NCI-H2196 treated with DMSO at 0.1 percent for 48 hours (cell line): ENCODE measurements at regions not wholly inside any gene's neighbourhood (a gene's known extent, or its start where the extent isn't known, plus 50 kb on each side); places are given as distances from the start of the nearest gene placed in this dataset.

ENCODE experiments used
- DNase-seq: peaks from one replicate; lab custom pipeline; 2025; ENCODE audit not compliant: unreplicated experiment; lab: John Stamatoyannopoulos, UW

- no peak for DNase-seq
These were observed 115.4 kb downstream of the AXIN2 start for GRCh38 chr17:65446043-65446442.

DNA sequence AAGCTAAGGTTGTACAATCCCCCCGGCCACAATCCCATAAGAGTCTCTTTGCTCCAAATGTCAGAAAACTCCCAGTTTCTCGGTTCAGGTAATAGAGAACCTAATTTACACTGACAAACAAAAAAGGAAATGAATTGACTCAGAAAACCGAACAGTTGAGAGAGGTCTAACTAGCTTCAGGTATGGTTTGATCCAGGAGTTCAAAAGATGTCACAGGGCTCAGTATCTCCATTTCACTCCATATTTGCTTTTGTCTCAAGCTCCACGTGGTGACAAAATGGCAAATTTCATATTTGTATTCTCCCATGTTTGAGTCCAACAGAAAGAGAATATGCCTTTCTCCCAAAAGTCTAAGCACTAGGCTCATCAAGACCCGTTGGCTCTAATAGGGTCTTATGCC lies 117.4 kb downstream of the AXIN2 start:
- no peak for DNase-seq

- no peak for DNase-seq
These were observed 118.8 kb downstream of the AXIN2 start for GRCh38 chr17:65442691-65443090.

- DNase-seq = no peak
These were observed 119.2 kb downstream of the AXIN2 start for GRCh38 chr17:65442250-65442649.

GRCh38 chr17:65441053-65441605 lies 120.3 kb downstream of the AXIN2 start:
- no peak for DNase-seq

- DNase-seq = no peak
These were observed 122.6 kb downstream of the AXIN2 start for GRCh38 chr17:65438708-65439294.

DNA sequence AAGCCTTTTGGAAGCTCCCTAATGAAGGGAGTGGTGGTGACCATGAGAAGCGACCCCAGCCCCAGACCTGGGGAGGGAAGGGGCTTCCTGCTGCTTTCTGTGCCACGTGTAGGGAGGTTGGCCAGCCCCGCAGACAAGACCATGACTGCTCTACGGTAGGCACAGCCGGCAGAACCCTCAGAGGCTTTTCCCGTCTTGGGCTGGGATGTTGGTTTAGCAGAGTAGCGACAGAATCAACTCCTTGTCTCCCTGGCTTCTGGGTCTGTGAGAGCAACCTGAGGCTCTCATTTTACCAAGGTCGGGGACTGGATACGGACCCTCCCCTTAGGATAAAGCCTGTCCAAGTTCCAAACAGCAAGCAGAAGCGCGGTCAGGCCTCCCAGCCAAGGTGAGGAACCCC lies 123.3 kb downstream of the AXIN2 start:
- no peak for DNase-seq

DNA sequence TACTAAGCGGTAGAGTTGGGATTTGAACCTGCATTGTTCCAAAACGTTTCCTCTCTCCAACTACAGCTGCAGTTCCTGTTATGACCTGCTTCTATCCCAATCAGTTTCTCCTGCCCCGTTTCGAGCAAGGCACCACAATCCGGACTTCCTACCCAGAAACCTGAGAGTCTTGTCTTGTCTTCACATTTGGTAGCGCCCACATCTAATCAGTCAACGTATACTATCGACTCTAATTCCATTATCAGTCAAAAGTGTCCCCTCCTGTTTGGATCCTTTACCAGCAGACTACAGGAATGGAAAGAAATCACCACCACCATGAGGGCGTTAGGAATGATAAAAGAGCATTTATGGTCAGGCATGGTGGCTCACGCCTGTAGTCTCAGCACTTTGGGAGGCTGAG lies 124.6 kb downstream of the AXIN2 start:
- DNase-seq = no peak

DNA sequence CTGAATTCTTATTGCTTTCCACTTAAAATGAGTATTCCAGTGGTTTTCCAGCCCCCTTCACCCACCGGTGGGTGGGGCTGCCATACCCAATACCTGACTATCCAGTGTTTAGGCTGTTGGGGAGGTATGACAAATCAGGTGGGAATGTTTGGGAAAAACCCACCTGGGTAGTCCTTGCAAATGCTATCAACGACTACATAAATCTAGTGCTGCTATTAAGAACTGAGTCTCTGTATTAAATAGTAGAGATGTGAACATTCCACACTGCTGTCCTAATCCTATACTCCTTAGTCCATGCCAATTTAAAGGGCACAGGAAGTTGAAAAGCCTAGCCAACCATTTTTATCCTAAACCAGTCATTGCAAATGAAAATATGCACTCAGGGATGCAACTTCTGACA lies 126.6 kb downstream of the AXIN2 start:
- no peak for DNase-seq

- DNase-seq = no peak
These were observed 127.2 kb downstream of the AXIN2 start for GRCh38 chr17:65434251-65434650.

DNA sequence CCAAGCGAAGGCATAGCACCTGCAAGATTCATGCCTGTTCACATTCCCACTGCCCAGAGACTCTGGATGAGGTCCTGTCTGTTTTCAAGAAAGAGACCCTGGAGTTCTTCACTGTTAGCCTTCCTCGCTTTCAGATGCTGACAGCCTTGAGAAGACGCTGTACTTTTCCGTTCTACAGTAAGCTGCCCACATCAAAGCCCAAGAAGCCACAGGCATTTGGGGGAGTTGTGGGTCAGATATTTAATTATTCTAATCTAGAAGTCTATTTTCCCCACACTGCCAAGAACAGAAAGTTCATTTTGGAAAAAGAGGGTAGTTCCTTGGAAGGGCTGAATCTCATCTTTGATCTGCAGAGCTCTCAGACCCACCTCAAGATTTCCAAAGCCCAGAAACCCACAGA lies 127.9 kb downstream of the AXIN2 start:
- DNase-seq = no peak

- DNase-seq = no peak
These were observed 128.3 kb downstream of the AXIN2 start for GRCh38 chr17:65433157-65433556.

DNA sequence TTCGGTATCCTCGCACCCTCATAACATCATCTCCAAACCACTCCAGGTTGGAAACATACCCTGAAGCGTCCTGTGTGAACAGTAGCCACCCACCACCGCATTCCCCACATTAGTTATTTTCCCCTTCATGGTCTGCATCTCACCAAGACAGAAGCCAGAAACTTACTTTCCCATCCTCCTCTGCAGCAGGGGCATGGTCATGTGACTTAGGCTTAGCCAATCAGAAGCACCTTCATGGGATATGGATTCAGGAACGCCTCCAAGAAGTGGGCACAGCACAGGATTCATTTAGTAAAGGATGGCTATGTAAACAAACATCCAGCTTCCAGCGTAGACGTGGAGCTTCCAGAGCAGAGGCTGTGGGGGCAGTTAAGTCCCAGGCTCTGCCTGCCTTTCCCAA lies 130.3 kb downstream of the AXIN2 start:
- DNase-seq = no peak

DNA sequence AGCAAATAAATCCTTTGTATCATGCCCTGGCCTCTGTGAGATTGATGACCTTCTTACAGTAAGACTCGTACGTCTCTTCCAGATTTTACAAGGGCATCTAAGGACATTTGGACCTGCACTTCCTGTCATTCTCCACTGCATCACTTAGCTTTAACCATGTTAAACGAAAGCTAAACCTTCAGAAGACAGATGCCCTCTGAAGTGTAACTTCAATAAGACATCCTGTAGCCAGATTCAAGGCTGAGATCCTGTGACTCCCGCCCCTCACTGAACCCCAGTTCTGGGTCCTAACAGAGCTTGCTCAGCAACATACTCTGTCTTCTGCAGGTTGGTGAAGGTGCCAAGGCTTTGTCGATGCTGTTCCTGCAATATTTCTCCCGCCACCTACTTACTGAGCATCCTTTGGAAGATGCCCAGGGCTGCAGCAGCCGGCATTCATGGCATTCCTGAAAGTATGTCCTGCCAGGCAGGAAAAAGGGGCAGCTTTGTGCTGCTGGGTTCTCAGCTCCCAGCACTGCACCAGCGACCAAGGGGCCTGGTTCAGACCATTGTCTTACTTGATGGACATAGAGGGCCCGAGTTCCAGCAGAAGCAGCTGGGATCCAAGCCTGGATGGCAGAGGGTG lies 131.1 kb downstream of the AXIN2 start:
- DNase-seq = no peak

- no peak for DNase-seq
These were observed 137.9 kb downstream of the AXIN2 start for GRCh38 chr17:65423346-65424140.

DNA sequence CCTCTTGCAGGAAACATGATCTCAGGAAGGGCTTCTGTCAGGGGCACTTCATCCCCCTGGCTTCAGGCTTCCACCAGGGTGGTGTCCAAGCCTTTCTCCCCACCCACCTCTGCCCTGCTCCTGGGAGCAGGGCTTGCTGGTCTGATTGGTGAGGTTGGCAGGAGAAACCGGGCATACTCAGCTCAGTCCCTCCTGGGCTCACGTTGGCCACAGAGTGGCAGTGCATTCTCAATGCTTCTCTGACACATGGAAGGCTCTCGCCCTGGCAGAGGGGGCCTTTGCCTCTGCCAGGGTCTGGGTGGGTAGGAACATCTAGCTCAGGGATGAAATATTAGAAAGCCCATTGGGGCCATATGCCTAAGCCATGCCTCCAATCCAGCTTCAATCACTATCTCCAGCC lies 142.8 kb downstream of the AXIN2 start:
- DNase-seq = no peak

DNA sequence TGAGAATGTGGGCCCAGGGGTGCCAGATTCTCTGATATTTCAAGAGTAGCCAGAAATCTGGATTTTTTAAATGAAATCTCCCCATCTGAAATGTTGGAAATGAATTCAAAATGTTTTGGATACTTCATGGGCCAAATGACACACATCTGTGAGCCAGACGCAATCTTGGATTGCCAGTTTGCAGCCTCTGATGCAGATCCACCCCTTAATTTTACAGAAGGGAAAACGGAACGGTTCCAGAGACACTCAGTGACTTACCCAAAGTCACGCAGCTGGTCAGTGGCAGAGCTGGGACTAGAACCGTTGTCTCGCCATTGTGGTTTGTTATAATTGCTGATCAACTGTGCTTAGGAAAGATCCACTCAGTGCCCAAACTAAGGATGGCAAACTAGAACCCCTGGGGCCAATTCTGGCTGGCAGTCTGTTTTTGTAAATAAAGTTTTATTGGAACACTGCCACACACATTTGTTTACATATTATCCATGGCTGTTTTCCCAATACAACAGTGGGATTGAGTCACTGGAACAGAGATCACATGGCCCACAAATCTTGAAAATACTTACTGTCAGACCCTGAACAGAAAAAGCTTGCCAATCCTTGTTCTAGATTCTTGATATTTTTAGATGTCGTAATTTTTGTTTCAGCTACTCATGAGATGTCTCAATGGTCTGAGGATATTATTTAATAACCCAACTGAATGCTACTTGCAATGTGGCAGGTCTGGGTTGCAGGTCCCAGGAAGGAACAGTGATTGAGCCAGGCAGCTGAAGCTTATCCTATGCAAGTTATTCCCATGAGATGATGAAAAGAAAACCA lies 143.8 kb downstream of the AXIN2 start:
- no peak for DNase-seq

GRCh38 chr17:65415991-65416390 lies 145.5 kb downstream of the AXIN2 start:
- no peak for DNase-seq

GRCh38 chr17:65413390-65413789 lies 148.1 kb downstream of the AXIN2 start:
- no peak for DNase-seq

GRCh38 chr17:65409381-65409780 lies 152.1 kb downstream of the AXIN2 start:
- DNase-seq = no peak

DNA sequence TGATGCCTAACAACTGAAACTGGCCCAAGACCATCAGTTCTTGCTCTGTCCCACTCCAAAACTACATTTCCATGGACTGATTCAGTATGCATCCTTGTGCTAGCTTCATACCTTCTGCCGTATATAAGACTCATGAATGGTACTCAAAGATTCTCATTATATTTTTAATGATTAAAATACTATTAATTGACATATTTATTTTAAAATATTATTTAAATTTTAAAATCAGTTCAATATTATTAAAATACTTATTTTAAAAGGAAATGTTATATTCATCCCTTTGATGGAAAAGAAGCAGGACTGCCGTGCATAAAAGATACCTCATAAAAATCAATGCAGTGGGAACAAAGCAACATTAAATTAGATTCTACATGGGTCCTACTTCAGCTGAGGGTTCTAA lies 153.4 kb downstream of the AXIN2 start:
- no peak for DNase-seq
